ENCODE measurements at regions not wholly inside any gene's neighbourhood (a gene's known extent, or its start where the extent isn't known, plus 50 kb on each side); places are given as distances from the start of the nearest gene placed in this dataset.

GRCh38 chr10:24091256-24091655 is 117.7 kb upstream of the KIAA1217 start:
- in situ Hi-C loops (cut with HindIII; ENCODE audit: low sequenced_read_pairs) = no loop called here

- in situ Hi-C loops (cut with HindIII; ENCODE audit: low sequenced_read_pairs) = no loop called here
Measured at GRCh38 chr10:24096281-24096680, 112.7 kb upstream of the KIAA1217 start.

- in situ Hi-C loops (cut with HindIII; ENCODE audit: low sequenced_read_pairs) = no loop called here
Measured at GRCh38 chr10:24097751-24098207, 111.2 kb upstream of the KIAA1217 start.

- in situ Hi-C loops (cut with HindIII; ENCODE audit: low sequenced_read_pairs) = no loop called here
Measured at GRCh38 chr10:24104895-24105294, 104.0 kb upstream of the KIAA1217 start.

- in situ Hi-C loops (cut with HindIII; ENCODE audit: low sequenced_read_pairs) = no loop called here
Measured at GRCh38 chr10:24113901-24114300, 95.0 kb upstream of the KIAA1217 start.

- in situ Hi-C loops (cut with HindIII; ENCODE audit: low sequenced_read_pairs) = no loop called here
Measured at GRCh38 chr10:24114556-24114955, 94.4 kb upstream of the KIAA1217 start.

GRCh38 chr10:24115403-24115802 is 93.5 kb upstream of the KIAA1217 start:
- in situ Hi-C loops (cut with HindIII; ENCODE audit: low sequenced_read_pairs) = no loop called here

GRCh38 chr10:24118246-24118645 is 90.7 kb upstream of the KIAA1217 start:
- in situ Hi-C loops (cut with HindIII; ENCODE audit: low sequenced_read_pairs) = no loop called here

- in situ Hi-C loops (cut with HindIII; ENCODE audit: low sequenced_read_pairs) = no loop called here
Measured at GRCh38 chr10:24119896-24120295, 89.0 kb upstream of the KIAA1217 start.

GRCh38 chr10:24120646-24121045 is 88.3 kb upstream of the KIAA1217 start:
- in situ Hi-C loops (cut with HindIII; ENCODE audit: low sequenced_read_pairs) = no loop called here

GRCh38 chr10:24127516-24127915 is 81.4 kb upstream of the KIAA1217 start:
- in situ Hi-C loops (cut with HindIII; ENCODE audit: low sequenced_read_pairs) = no loop called here

GRCh38 chr10:24128066-24128730 is 80.7 kb upstream of the KIAA1217 start:
- in situ Hi-C loops (cut with HindIII; ENCODE audit: low sequenced_read_pairs) = no loop called here

GRCh38 chr10:24132741-24133140 is 76.2 kb upstream of the KIAA1217 start:
- in situ Hi-C loops (cut with HindIII; ENCODE audit: low sequenced_read_pairs) = no loop called here

- in situ Hi-C loops (cut with HindIII; ENCODE audit: low sequenced_read_pairs) = no loop called here
Measured at GRCh38 chr10:24133835-24134234, 75.1 kb upstream of the KIAA1217 start.

GRCh38 chr10:24136070-24136469 is 72.9 kb upstream of the KIAA1217 start:
- in situ Hi-C loops (cut with HindIII; ENCODE audit: low sequenced_read_pairs) = loop anchor here (5.0 kb wide), 1 partner anchor 36 kb away; no protein-coding TSS in a partner anchor

- in situ Hi-C loops (cut with HindIII; ENCODE audit: low sequenced_read_pairs) = no loop called here
Measured at GRCh38 chr10:24147321-24147720, 61.6 kb upstream of the KIAA1217 start.

GRCh38 chr10:24149640-24150039 is 59.3 kb upstream of the KIAA1217 start:
- in situ Hi-C loops (cut with HindIII; ENCODE audit: low sequenced_read_pairs) = no loop called here

- in situ Hi-C loops (cut with HindIII; ENCODE audit: low sequenced_read_pairs) = no loop called here
Measured at GRCh38 chr10:24150853-24151252, 58.1 kb upstream of the KIAA1217 start.

- in situ Hi-C loops (cut with HindIII; ENCODE audit: low sequenced_read_pairs) = no loop called here
Measured at GRCh38 chr10:24152270-24152669, 56.7 kb upstream of the KIAA1217 start.

- in situ Hi-C loops (cut with HindIII; ENCODE audit: low sequenced_read_pairs) = no loop called here
Measured at GRCh38 chr10:24153031-24153430, 55.9 kb upstream of the KIAA1217 start.

GRCh38 chr10:24153537-24153936 is 55.4 kb upstream of the KIAA1217 start:
- in situ Hi-C loops (cut with HindIII; ENCODE audit: low sequenced_read_pairs) = no loop called here

- in situ Hi-C loops (cut with HindIII; ENCODE audit: low sequenced_read_pairs) = no loop called here
Measured at GRCh38 chr10:24156686-24157085, 52.3 kb upstream of the KIAA1217 start.

- in situ Hi-C loops (cut with HindIII; ENCODE audit: low sequenced_read_pairs) = no loop called here
Measured at GRCh38 chr10:24157567-24157966, 51.4 kb upstream of the KIAA1217 start.

Data from endothelial cell of hepatic sinusoid (primary cell).